SKM-1 (cell line): ENCODE measurements at regions not wholly inside any gene's neighbourhood (a gene's known extent, or its start where the extent isn't known, plus 50 kb on each side); places are given as distances from the start of the nearest gene placed in this dataset.
"Not testable (repeated sequence)": the region's sequence is repeated elsewhere in the genome, so short reads cannot be mapped to it uniquely, and the experiment has no call there.

Experiments
- DNase-seq: peaks from one replicate; lab custom pipeline; 2025; ENCODE audit not compliant: unreplicated experiment; lab: John Stamatoyannopoulos, UW

DNA sequence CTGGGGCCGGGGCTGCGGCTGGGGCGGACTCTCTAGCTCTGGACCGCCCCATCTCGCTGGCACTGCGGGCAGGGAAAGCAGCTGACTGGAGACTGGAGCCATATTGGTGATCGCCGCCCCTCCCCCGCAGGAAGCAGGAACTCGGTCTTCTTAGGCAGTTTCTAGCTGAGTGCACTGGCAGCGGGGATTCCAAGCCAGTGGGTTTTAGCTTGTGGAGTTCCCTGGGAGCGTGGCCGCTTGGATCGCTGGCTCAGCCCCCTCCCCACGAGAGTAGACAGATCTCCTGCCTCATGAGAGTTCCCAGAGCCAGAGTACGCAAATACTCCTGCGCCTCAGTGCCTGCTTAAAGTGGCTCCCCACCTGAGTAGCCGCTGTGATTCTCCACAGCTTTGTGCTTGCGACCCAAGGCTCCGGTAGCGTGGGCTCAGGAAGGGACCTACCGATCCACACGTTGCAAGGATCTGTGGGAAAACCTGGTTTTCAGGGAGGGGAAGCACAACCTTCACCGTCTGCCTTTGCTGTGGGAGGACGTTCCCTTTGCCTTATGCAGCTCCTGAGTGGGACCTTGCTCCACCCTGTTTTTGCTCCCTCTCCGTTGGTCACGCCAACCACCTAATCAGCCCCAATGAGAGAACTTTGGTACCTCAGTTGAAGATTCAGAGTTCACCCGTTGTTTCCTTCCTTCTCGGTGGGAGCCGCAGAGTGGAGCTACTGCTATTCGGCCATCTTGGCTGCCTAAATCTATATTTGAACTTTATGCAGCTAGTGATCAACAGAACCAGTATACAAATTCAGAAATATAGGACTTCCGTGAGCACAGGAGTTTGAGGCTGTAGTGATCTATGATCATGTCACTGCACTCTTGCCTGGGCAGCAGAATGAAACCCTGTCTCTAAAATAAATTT is 803.9 kb upstream of the PCDH10 start:
- no peak for DNase-seq

DNA sequence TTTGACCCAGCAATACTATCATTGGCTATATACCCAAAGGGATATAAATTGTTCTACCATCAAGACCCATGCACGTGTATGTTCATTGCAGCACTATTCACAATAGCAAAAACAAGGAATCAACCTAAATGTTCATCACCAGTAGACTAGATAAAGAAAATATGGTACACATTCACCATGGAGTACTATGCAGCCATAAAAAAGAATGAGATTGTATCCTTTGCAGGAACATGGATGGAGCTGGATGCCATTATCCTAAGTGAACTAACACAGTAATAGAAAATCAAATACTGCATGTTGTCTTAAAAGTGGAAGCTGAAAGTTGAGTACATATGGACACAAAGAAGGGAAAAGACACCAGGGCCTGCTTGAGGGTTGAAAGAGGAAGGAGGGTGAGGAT is 803.1 kb upstream of the PCDH10 start:
- no peak for DNase-seq

DNA sequence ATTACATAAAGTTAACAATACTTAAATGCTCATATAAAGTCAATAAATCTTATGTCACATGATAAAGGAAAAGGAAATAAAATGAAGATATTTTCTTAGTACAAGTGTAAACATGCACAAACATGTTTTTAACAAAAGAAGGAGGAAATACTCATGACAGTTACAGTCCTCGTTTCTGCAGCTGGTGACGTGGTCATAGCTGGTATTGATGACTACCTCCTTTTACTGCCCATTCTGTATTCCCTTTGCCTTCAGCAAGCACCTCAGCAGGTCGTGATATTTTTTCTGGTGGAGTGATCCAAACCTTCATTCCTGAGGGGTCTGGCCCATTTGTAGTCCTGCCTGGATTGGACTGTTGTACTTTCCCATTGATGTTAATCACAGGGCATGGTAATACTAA is 797.5 kb upstream of the PCDH10 start:
- not testable (repeated sequence) for DNase-seq

DNA sequence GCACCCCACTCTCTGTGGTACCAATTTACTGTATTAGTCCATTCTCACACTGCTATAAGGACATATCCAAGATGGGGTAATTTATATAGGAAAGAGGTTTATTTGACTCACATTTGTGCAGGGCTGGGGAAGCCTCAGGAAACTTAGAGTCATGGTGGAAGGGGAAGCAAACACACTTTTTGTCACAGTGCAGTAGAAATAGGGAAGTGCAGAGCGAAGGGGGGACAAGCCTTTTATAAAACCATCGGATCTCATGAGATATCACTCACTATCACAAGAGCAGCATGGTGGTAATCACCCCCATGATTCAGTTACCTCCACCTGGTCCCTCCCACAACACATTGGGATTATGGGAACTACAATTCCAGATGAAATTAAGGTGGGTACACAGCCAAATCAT is 766.9 kb upstream of the PCDH10 start:
- DNase-seq, result no peak

DNA sequence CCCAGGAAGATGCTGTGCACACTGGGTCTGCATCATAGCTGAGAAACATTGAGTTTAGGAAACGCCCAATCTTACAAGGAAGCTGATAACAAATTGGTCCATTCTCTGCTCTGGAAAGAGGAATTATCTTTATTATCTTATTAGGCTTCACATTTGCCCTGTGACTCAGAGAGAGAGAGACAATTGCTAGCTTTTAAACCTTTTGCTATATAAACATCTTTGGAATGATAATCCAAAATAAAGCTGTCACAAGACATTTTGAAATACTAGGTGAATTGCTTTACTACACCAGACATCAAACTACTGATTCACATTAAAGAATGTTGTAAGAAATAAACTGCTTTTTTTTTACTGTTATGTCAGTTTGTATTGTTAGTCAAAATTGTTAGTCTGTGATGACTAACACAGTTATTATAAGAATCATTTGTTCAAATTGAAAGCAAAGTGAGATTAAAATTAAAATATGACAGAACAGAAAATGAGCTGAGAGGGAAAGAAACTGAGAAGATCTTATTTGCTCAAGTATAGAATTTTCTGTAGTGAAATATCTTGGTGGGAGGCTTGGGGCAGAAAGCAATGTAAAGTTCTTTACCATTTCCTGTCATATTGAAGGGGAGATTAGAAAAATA is 765.4 kb upstream of the PCDH10 start:
- DNase-seq, result no peak

DNA sequence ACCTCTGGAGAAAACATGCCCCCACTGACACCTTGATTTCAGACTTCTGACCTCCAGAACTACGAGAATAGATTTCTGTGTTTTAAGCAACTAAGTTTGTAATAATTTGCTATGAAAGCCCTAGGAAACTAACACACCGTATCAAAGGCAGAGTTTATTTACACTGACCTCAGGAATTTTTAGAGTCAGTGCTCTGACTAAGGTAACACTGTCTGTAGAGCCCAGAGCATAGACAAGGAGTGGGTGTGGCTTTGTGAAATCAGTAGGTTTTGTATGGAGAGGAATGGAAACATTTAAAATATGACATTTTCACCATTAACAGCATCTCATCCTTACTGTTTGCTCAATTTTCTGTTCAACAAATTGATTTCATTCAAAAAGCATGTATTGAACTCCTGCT is 764.4 kb upstream of the PCDH10 start:
- DNase-seq, result no peak

DNA sequence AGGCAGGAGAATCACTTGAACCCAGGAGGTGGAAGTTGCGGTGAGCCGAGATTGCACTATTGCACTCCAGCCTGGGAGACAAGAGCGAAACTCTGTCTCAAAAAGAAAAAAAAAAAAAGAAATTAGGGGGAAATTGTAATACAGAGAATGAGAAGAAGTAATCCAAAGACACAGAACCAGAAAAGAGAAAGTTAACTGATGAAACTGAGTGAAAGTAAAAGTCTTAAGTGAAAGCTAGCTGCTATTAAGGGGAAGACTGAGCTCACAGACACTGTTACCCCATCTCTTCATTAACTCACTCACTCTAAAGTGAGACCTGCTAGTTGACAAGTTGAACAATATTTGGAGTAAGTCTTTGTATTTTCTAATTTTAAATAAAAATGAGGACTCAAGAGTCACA is 763.0 kb upstream of the PCDH10 start:
- DNase-seq, result no peak

DNA sequence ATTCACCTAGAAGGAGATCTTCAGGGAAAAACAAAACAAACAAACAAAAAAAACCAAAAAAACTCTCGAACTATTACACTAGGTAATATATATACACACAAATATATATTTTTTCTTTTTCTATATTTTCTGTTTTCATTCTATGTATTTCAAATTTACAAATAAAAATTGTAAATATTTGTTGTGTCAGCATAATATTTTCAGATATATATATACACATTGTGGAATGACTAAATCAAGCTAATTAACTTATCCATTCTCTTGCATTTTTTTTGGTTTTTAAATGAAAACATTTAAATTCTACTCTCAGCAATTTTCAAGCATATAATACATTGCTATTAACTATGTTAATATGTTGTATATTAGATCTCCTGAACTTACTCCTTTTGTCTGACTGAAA is 762.0 kb upstream of the PCDH10 start:
- DNase-seq, result no peak

DNA sequence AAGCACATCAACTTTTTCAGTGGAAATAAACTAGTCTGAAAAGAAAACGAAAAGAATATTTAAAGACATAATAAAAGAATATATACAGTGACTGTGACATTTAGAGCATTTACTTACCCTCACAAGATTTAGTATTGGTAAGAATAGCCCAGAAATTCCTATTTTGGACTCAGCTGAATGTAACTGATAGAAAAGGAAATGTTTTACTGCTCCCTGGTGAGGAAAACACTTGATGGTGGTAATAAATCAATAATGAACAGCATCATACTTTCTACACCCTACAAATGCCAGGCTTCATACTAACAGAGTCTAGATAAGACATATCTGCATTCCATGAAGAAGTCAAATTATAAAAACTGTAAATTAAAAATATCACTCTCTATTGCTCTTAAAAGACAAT is 753.5 kb upstream of the PCDH10 start:
- DNase-seq, result no peak

DNA sequence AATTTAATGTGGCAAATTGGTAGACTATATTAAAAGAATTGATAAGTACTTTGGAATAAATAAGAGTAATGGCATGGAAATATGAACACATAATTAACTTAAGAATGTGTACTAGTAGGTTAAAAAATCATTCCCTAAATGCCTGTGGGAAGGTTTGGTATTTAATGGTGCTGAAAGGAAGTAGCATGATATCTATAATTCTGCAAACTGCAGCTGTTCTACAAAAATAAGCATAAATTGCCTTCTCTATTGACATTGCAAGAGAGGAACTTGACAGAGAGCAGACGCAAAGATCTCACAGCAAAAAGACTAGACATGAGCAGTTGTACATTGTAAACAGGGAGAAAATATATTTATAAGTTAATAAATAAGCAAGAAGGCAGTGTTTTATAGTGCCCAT is 752.5 kb upstream of the PCDH10 start:
- DNase-seq, result no peak

DNA sequence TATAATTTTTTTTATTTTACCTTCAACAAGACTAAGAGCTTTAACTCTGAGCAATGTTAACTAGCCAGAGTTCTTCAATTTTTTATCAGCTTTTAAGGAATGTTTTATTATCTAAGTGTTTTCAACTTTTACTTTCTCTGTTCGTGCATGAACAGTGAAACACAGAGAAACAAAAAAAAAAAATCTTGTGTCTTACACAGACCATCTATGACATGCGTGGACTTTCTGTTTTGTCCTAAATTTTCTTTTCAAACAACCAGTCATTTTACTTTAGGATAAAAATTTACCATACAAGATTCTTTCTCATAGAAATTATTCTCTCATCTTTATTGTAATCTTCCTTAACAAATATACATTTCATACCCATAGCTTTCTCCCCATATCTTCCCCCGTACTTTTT is 731.9 kb upstream of the PCDH10 start:
- DNase-seq, result no peak

DNA sequence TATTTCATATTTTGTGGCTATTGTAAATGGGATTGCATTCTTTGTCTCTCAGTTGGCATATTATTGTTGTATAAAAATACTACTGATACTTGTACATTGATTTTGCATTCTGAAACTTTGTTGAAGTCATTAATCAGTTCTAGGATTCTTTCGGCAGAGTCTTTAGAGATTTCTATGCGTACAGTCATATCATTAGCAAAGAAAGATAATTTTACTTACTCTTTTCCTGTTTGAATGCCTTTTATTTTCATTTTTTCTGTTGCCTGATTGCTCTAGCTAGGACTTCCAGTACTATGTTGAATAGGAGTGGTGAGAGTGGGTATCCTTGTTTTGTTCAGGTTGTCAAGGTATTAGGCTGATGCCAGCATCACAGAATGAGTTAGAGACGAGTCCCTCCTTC is 722.0 kb upstream of the PCDH10 start:
- DNase-seq, result no peak

DNA sequence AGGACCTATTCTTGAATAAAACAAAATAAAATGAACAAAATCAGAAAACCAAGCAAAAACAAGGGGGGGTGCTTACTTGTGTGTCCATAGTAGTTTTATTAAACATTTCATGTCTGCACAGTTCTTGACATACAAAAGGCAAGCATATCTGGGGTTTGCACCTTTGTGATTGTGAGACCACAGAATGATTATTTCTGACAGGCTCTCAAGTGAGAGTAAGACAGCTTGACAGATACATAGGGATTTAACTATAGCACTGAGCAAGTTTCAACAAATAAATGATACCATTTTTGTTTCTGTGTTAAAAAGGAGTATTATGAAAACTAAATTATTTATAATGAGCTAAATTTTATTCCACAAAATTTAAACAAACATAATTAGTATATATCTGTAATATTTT is 712.0 kb upstream of the PCDH10 start:
- no peak for DNase-seq

DNA sequence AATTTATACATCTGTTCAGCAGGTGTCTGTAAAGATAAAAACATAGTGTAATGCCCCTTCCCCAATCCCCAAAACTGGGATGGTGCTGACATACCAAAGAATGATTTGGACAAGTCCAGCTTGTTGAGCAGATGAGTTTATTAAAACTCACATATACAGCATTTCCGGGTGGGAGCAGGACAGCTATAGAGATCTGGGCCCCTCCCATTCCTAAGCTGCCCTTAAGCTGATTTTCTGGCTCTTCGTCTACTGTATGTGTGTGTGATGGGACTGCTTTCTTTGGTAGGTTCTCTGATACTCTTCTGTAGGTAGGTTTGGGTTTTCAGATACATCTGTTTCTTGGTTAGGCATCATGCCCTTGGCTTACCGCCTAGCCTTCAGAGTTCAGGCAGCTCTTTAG is 703.7 kb upstream of the PCDH10 start:
- no peak for DNase-seq

DNA sequence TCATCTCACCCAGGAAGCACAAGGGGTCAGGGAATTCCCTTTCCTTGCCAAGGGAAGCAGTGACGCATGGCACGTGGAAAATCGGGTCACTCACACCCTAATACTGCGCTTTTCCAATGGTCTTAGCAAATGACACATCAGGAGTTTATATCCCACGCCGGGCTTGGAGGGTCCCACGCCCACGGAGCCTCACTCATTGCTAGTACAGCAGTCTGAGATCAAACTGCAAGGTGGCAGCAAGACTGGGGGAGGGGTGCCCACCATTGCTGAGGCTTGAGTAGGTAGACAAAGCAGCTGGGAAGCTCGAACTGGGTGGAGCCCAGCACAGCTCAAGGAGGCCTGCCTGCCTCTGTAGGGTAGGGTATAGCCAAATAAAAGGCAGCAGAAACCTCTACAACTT is 691.1 kb upstream of the PCDH10 start:
- not testable (repeated sequence) for DNase-seq

DNA sequence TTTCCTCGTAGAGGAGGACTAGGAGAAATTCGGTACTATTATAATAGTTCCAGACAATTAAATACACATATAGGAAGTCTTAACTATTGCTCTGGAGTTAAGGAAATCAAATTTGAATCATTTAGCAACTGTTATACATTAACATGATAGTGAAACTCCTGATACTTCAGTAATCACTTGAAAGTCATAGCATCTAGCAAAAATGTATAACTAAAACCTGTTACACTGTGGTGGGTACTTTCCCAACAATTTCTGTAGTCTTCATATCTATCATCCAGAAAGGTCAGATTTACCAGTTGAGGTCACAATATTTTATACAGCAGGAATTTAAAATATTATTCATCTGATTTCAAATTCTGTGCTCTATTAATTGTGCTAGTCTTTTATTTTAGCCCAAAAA is 669.6 kb upstream of the PCDH10 start:
- DNase-seq, result no peak

DNA sequence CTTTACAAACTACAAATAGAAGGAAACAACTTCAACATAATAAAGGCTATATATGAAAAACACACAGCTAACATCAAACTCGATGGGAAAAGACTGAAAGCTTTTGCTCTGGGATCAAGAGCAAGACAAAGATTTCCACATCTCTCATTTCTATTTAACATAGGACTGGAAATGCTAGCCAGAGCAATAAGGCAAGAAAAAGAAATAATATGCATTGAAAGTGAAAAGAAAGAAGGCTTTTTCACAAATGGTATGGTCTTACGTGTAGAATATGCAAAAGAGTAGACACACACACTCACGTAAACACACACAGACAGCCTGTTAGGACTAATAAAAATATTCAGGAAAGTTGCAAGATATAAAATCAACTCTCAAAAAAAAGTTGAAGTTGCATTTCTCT is 660.5 kb upstream of the PCDH10 start:
- DNase-seq, result no peak

DNA sequence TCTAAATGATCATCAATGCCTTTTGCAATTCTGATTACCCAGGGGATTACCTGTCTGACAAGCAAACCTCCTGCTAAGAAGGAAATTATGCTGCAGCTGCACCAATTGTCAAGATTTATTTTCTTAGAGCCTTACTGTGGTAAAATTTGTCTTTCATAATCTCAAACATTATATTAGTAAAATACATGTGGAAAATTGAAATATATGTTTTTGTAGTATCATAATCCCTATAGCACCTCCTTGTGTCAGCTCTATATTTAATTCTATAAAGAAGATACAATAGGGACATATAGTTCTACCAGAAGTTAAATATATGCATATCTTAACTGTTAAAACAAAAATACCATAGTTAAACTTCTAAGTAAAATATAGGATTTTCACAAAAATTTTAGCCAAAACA is 655.6 kb upstream of the PCDH10 start:
- DNase-seq, result no peak

DNA sequence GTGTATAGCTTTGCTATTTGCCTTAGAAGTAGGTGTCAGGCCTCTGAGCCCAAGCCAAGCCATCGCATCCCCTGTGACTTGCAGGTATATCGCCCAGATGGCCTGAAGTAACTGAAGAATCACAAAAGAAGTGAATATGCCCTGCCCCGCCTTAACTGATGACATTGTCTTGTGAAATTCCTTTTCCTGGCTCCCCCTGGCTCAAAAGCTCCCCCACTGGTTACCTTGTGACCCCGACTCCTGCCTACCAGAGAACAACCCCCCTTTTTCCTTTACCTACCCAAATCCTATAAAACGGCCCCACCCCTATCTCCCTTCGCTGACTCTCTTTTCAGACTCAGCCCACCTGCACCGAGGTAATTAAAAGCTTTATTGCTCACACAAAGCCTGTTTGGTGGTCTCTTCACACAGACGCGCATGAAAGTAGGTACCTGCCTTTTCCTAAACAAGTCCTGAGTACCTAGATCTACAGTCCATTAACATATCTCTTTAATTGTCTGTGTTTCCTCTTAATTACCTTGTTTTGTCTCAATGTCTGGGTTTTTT is 653.8 kb upstream of the PCDH10 start:
- DNase-seq, result not testable (repeated sequence)

DNA sequence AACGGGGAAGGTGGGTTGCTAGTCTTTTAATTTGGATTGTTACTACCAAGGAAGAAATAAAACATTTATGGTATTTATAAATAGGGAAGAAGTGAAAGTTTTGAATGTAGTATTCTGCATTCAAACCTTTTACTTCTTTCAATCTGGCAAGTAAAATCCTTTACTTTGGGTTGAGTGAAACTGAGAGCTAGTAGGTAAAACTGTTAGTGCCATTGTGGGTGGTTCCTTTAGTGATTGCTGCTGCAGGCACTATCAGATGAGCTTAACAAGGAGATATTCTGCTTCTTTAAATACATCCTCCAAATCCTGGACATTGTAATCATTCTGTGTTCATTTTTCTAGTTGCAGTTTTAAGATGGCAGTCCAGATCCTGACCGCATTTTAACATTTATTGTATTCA is 650.9 kb upstream of the PCDH10 start:
- no peak for DNase-seq

DNA sequence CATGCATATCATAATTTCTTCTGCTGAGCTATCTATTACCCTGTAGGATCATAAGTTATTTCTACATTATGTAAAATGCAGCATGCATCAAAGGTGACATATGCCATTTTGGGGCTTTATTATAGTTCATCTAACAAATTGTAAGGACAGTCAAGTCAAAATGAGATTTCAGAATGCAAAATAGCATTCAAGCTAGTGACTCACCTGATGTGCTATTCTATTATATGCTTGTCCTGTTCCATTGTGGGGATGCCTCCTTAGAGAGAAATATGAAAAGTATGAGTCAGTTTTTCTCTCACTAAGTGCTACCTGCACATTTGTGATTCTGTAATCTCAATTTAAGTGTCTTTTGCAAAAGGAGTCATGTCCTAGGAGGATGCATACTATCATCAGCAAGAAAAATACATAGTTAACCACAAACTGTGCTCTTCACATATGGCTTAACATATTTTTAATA is 647.0 kb upstream of the PCDH10 start:
- DNase-seq, result no peak

DNA sequence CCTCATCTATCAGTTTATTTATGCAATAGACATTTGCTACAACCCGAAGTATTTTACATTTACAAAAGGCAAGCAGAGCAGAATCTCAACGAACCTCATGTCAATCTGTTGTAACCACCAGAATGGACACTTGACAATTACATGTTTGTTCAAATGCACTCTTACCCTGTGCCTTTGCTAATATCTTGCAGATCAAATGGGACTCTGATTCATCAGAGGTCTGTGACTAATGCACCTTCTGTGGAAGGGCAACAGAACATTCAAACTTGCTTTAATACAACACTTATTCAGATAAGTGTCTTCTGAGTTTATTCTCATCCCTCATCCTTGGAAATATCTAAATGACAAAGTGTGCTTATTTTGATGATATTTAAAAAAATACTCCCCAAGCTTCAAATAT is 644.7 kb upstream of the PCDH10 start:
- no peak for DNase-seq
